H1 (cell line): ENCODE measurements at regions not wholly inside any gene's neighbourhood (a gene's known extent, or its start where the extent isn't known, plus 50 kb on each side); places are given as distances from the start of the nearest gene placed in this dataset.

Source experiments
- CTBP2 ChIP-seq: IDR thresholded peaks from 2 replicates; pipeline ENCODE4 v1.7.0; 2011; ENCODE audit warnings: borderline replicate concordance, mild to moderate bottlenecking, moderate library complexity, mixed read lengths, low read length; ENCODE audit not compliant: insufficient read depth, insufficient read length
- GTF2F1 ChIP-seq: IDR thresholded peaks from 2 replicates; pipeline ENCODE4 v1.6.1; 2012; ENCODE audit warnings: low read depth, low read length, improper control_type of control experiment, borderline replicate concordance

GRCh38 chr4:180150818-180151217 lies 2092.4 kb upstream of the TENM3 start (continued):
- TF ChIP-seq GTF2F1 (no peak), CTBP2 (no peak)
